ENCODE measurements at regions not wholly inside any gene's neighbourhood (a gene's known extent, or its start where the extent isn't known, plus 50 kb on each side); places are given as distances from the start of the nearest gene placed in this dataset.

DNA sequence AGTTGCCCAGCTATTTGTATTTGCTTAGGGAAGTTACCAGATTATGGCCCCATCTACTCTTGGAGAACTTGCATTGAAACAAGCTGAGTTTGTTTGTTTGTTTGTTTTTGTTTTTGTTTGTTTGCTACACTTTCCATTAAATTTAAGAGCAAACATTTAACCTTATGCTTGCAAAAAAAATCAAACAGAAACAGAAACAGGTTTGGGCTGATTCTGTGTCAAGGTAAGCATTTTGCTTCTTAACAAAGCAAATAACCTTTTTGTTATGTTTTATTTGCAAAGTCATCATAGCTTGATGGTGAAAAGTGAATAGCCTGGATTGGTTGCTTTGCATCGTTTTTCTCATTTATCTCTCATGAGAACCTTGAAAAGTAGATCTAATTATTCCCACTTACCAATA is 531.8 kb downstream of the EFNB2 start:
- H3K9me3 ChIP-seq (ENCODE audit: low read length) = no peaks in the 10 kb centered on the region
- no peaks in the 10 kb centered on the region for H3K9me2 ChIP-seq (ENCODE audit: low read depth, low read length)
- no peaks in the 10 kb centered on the region for H3K27me3 ChIP-seq (ENCODE audit: insufficient read depth, low read length)
- TF ChIP-seq EZH2 (IDR thresholded peaks at IDR 0.05; ENCODE audit: borderline replicate concordance, low read length) = no peak
- TF ChIP-seq, protein P1, sequence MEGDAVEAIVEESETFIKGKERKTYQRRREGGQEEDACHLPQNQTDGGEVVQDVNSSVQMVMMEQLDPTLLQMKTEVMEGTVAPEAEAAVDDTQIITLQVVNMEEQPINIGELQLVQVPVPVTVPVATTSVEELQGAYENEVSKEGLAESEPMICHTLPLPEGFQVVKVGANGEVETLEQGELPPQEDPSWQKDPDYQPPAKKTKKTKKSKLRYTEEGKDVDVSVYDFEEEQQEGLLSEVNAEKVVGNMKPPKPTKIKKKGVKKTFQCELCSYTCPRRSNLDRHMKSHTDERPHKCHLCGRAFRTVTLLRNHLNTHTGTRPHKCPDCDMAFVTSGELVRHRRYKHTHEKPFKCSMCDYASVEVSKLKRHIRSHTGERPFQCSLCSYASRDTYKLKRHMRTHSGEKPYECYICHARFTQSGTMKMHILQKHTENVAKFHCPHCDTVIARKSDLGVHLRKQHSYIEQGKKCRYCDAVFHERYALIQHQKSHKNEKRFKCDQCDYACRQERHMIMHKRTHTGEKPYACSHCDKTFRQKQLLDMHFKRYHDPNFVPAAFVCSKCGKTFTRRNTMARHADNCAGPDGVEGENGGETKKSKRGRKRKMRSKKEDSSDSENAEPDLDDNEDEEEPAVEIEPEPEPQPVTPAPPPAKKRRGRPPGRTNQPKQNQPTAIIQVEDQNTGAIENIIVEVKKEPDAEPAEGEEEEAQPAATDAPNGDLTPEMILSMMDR (IDR thresholded peaks at IDR 0.05; ENCODE audit: low read length) = no peak
- H3K27ac ChIP-seq (ENCODE audit: low read depth, low read length, poor library complexity, severe bottlenecking) = no peak overlapping the region
- H4K20me1 ChIP-seq (ENCODE audit: insufficient read depth, low read length) = no peaks in the 10 kb centered on the region
- no peak overlapping the region for H3K4me3 ChIP-seq (ENCODE audit: low read depth, low read length, poor library complexity, severe bottlenecking)
- H3F3A ChIP-seq (ENCODE audit: insufficient read depth, low read length) = no peaks in the 10 kb centered on the region
- H2AFZ ChIP-seq (ENCODE audit: low read length) = no peak overlapping the region
- no peak overlapping the region for H3K4me2 ChIP-seq (ENCODE audit: low read length)
- no peak overlapping the region for H3K9ac ChIP-seq (ENCODE audit: low read length)
- no peaks in the 10 kb centered on the region for H3K79me2 ChIP-seq (ENCODE audit: insufficient read depth, low read length)
- H3K36me3 ChIP-seq (ENCODE audit: insufficient read depth, low read length) = no peaks in the 10 kb centered on the region
- no peaks in the 10 kb centered on the region for H3K4me1 ChIP-seq (ENCODE audit: insufficient read depth, low read length, severe bottlenecking)

DNA sequence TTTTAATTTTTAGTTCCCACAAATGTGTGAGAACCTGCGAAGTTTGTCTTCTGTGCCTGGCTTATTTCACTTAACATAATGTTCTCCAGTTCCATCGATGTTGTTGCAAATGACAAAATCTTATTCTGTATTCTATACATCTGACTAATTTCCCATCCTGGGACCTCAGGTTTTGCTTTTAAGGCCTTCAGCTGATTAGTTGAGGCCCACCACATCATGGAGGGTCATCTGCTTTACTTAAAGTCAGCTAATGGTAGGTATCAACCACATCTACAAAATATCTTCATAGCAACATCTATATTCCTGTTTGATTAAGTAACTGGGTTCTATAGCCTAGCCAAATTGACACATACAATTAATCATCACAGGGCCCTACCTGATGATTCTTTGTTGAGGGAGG is 534.0 kb downstream of the EFNB2 start:
- Histone ChIP-seq H3K4me3 (ENCODE audit: low read depth, low read length, poor library complexity, severe bottlenecking) (no peak overlapping the region), H3K36me3 (ENCODE audit: insufficient read depth, low read length) (no peaks in the 10 kb centered on the region), H3K27me3 (ENCODE audit: insufficient read depth, low read length) (no peaks in the 10 kb centered on the region), H3K79me2 (ENCODE audit: insufficient read depth, low read length) (no peaks in the 10 kb centered on the region), H3K4me2 (ENCODE audit: low read length) (no peak overlapping the region), H3K9me2 (ENCODE audit: low read depth, low read length) (no peaks in the 10 kb centered on the region), H3K9ac (ENCODE audit: low read length) (no peak overlapping the region), H2AFZ (ENCODE audit: low read length) (no peak overlapping the region), H3K27ac (ENCODE audit: low read depth, low read length, poor library complexity, severe bottlenecking) (no peak overlapping the region), H3F3A (ENCODE audit: insufficient read depth, low read length) (no peaks in the 10 kb centered on the region), H4K20me1 (ENCODE audit: insufficient read depth, low read length) (no peaks in the 10 kb centered on the region), H3K9me3 (ENCODE audit: low read length) (no peaks in the 10 kb centered on the region), H3K4me1 (ENCODE audit: insufficient read depth, low read length, severe bottlenecking) (no peaks in the 10 kb centered on the region)
- no peak for TF ChIP-seq EZH2 (IDR thresholded peaks at IDR 0.05; ENCODE audit: borderline replicate concordance, low read length)

DNA sequence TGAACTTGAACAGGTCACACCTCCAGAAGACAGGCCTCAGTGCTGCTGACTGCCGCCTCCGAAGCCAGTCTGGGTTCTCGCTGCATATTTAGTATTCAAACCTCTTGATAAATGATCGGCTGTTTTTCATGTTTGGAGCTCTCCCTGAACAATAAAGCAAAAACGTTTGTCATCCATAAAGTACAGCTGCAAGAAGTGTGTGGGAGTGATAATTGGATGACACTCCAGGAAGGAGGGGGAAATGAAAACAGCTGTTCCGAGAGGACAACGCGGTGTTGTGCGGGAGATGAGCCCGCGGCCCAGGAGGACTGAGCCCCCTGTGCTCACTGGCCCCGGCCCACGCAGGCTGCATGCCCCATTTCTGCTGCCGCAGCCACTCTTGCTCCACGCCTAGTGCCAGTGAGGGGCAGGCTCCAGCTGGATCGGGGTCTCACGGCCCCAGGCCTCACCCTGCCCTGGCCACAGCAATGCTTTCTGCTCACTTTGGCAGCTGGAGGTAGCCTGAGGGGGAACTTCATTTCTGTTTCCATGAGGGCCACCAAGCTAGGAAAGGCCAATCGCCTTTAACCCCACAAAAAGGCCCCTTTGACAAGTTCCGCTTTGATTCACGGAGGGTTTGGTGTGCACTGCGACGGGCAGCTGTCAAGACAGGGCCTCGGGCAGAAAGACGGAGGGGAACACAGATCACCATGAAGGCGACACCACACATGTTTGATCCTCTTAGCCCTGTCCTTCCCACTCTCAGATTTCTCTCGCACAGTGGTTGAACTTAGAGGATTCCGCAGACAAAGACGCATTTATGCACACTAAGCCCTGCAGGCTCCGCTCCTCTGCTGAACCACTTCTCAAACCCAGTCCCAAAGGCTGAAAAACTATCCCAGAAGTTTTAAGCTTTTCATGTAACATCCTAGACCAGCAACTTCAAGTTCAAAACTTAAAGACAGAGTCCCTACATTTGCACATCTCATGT is 537.6 kb downstream of the EFNB2 start:
- no peak for TF ChIP-seq EZH2 (IDR thresholded peaks at IDR 0.05; ENCODE audit: borderline replicate concordance, low read length)
- TF ChIP-seq, protein P1 (IDR thresholded peaks at IDR 0.05; ENCODE audit: low read length) = no peak
- no peaks in the 10 kb centered on the region for H3K27me3 ChIP-seq (ENCODE audit: insufficient read depth, low read length)
- no peaks in the 10 kb centered on the region for H3K36me3 ChIP-seq (ENCODE audit: insufficient read depth, low read length)
- no peak overlapping the region for H3K4me3 ChIP-seq (ENCODE audit: low read depth, low read length, poor library complexity, severe bottlenecking)
- H3F3A ChIP-seq (ENCODE audit: insufficient read depth, low read length) = no peaks in the 10 kb centered on the region
- no peak overlapping the region for H2AFZ ChIP-seq (ENCODE audit: low read length)
- no peaks in the 10 kb centered on the region for H3K4me1 ChIP-seq (ENCODE audit: insufficient read depth, low read length, severe bottlenecking)
- H3K9me3 ChIP-seq (ENCODE audit: low read length) = no peaks in the 10 kb centered on the region
- no peak overlapping the region for H3K27ac ChIP-seq (ENCODE audit: low read depth, low read length, poor library complexity, severe bottlenecking)
- H3K4me2 ChIP-seq (ENCODE audit: low read length) = no peak overlapping the region
- no peaks in the 10 kb centered on the region for H3K79me2 ChIP-seq (ENCODE audit: insufficient read depth, low read length)
- no peaks in the 10 kb centered on the region for H3K9me2 ChIP-seq (ENCODE audit: low read depth, low read length)
- H4K20me1 ChIP-seq (ENCODE audit: insufficient read depth, low read length) = no peaks in the 10 kb centered on the region
- H3K9ac ChIP-seq (ENCODE audit: low read length) = no peak overlapping the region
